ENCODE measurements at regions not wholly inside any gene's neighbourhood (a gene's known extent, or its start where the extent isn't known, plus 50 kb on each side); places are given as distances from the start of the nearest gene placed in this dataset.

- Histone ChIP-seq H4K20me1 (ENCODE audit: insufficient read depth) (no peaks in the 10 kb centered on the region), H3K36me3 (replicated peaks in 1 of 2; ENCODE audit: control insufficient read depth in 1 of 2, insufficient read depth in 2 of 2, low read length in 1 of 2) (no peaks in the 10 kb centered on the region), H3K27ac (ENCODE audit: low read depth in 2 of 2, low read length in 1 of 2) (no peak overlapping the region), H3K4me3 (ENCODE audit: low read depth in 2 of 2, low read length in 1 of 2) (no peak overlapping the region), H3K27me3 (ENCODE audit: insufficient read depth) (no peaks in the 10 kb centered on the region), H3K4me2 (no peak overlapping the region), H3K79me2 (ENCODE audit: insufficient read depth) (no peaks in the 10 kb centered on the region), H2AFZ (ENCODE audit: low read depth) (no peak overlapping the region), H3K4me1 (ENCODE audit: control insufficient read depth in 1 of 2, insufficient read depth in 2 of 2, low read depth in 1 of 2, low read length in 1 of 2) (no peaks in the 10 kb centered on the region), H3K9me3 (no peaks in the 10 kb centered on the region), H3K9me2 (no peaks in the 10 kb centered on the region), H3K9ac (no peak overlapping the region), H3F3A (replicated peaks; ENCODE audit: insufficient read depth) (no peaks in the 10 kb centered on the region)
- ChIA-PET CTCF (no interaction called here), POLR2A (no interaction called here)
- TF ChIP-seq SIN3A (IDR thresholded peaks at IDR 0.05; ENCODE audit: borderline replicate concordance, low read depth, low read length) (no peak), NRF1 (IDR thresholded peaks at IDR 0.05; ENCODE audit: low read depth, low read length) (no peak), YY1 (IDR thresholded peaks at IDR 0.05; ENCODE audit: low read depth) (no peak), FOSL2 (IDR thresholded peaks at IDR 0.05; ENCODE audit: borderline replicate concordance, low read depth) (no peak), EP300 (IDR thresholded peaks at IDR 0.05; ENCODE audit: borderline replicate concordance in 1 of 2, low read depth in 1 of 2, low read length in 1 of 2) (no peak), MEF2A (IDR thresholded peaks at IDR 0.05; ENCODE audit: borderline replicate concordance, low read depth) (no peak), TAF1 (IDR thresholded peaks at IDR 0.05; ENCODE audit: borderline replicate concordance, low read depth, low read length) (no peak), ZBTB33 (IDR thresholded peaks at IDR 0.05; ENCODE audit: borderline replicate concordance, low read depth) (no peak), RAD21 (IDR thresholded peaks at IDR 0.05; ENCODE audit: low read length) (no peak), POLR2AphosphoS5 (IDR thresholded peaks at IDR 0.05; ENCODE audit: low read depth, low read length) (no peak)
- TF ChIP-seq, protein P1, sequence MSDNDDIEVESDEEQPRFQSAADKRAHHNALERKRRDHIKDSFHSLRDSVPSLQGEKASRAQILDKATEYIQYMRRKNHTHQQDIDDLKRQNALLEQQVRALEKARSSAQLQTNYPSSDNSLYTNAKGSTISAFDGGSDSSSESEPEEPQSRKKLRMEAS (IDR thresholded peaks at IDR 0.05; ENCODE audit: low read depth), result no peak
- TF ChIP-seq, protein P2, sequence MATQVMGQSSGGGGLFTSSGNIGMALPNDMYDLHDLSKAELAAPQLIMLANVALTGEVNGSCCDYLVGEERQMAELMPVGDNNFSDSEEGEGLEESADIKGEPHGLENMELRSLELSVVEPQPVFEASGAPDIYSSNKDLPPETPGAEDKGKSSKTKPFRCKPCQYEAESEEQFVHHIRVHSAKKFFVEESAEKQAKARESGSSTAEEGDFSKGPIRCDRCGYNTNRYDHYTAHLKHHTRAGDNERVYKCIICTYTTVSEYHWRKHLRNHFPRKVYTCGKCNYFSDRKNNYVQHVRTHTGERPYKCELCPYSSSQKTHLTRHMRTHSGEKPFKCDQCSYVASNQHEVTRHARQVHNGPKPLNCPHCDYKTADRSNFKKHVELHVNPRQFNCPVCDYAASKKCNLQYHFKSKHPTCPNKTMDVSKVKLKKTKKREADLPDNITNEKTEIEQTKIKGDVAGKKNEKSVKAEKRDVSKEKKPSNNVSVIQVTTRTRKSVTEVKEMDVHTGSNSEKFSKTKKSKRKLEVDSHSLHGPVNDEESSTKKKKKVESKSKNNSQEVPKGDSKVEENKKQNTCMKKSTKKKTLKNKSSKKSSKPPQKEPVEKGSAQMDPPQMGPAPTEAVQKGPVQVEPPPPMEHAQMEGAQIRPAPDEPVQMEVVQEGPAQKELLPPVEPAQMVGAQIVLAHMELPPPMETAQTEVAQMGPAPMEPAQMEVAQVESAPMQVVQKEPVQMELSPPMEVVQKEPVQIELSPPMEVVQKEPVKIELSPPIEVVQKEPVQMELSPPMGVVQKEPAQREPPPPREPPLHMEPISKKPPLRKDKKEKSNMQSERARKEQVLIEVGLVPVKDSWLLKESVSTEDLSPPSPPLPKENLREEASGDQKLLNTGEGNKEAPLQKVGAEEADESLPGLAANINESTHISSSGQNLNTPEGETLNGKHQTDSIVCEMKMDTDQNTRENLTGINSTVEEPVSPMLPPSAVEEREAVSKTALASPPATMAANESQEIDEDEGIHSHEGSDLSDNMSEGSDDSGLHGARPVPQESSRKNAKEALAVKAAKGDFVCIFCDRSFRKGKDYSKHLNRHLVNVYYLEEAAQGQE (IDR thresholded peaks at IDR 0.05; ENCODE audit: low read depth, low read length), result no peak
- TF ChIP-seq, protein P3, sequence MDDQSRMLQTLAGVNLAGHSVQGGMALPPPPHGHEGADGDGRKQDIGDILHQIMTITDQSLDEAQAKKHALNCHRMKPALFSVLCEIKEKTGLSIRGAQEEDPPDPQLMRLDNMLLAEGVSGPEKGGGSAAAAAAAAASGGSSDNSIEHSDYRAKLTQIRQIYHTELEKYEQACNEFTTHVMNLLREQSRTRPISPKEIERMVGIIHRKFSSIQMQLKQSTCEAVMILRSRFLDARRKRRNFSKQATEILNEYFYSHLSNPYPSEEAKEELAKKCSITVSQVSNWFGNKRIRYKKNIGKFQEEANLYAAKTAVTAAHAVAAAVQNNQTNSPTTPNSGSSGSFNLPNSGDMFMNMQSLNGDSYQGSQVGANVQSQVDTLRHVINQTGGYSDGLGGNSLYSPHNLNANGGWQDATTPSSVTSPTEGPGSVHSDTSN (IDR thresholded peaks at IDR 0.05), result no peak
- DNase-seq, result no peak
- 0% methylated on average over 2 of the region's 4 CpGs for WGBS (ENCODE audit: low lambda C conversion rate)
These were observed 133.2 kb downstream of the CBLN1 start for GRCh38 chr16:49148410-49148809.
